GM12878 (cell line): ENCODE measurements at regions not wholly inside any gene's neighbourhood (a gene's known extent, or its start where the extent isn't known, plus 50 kb on each side); places are given as distances from the start of the nearest gene placed in this dataset.

ENCODE experiments used
- ATAC-seq: fragments of 200-7000 bp; cut with Tn5 transposase; 3 replicates; pipeline ENCODE4 v1.9.1; 2020; ENCODE audit warnings: mild to moderate bottlenecking, moderate library complexity
- BruUV-seq: library from RNA; stranded (reverse); fragments of 400-500 nt; replicated peaks from 2 replicates; lab custom pipeline; 2021; lab: Mats Ljungman, UMichigan
- CTCF ChIA-PET: fragments of 300-600 bp; sonication (Branson Sonifier 250); formaldehyde crosslinking; extraction: SDS; loops from one replicate; lab custom pipeline; 2021; ENCODE audit warnings: inconsistent platforms; lab: Yijun Ruan, JAX
- POLR2A ChIA-PET: fragments of 350-600 bp; formaldehyde crosslinking; extraction: SDS; loops from one replicate; lab custom pipeline; 2021; ENCODE audit warnings: inconsistent platforms; lab: Charles Lee
- RAD21 ChIA-PET: fragments of 300-600 bp; sonication (Branson Sonifier 250); formaldehyde crosslinking; loops from one replicate; lab custom pipeline; 2023; ENCODE audit warnings: antibody characterized with exemption; ENCODE audit not compliant: unreplicated experiment; lab: Charles Lee
- SMC1A ChIA-PET: fragments of 300-600 bp; sonication (Branson Sonifier 250); formaldehyde crosslinking; loops from one replicate; lab custom pipeline; 2023; ENCODE audit not compliant: unreplicated experiment, uncharacterized antibody; lab: Charles Lee
- DNase-seq: peaks from one replicate; pipeline ENCODE4 v3.0.0-alpha.2; 2011; ENCODE audit warnings: low read depth, low spot score
- FAIRE-seq: peaks from 3 replicates; lab custom pipeline; 2011; peaks lifted over from hg19 to GRCh38; lab: Jason Lieb, UNC
- H2AFZ ChIP-seq: 2 replicates; pipeline ENCODE4 v1.6.0; 2011; ENCODE audit warnings: low read depth, low read length, control low read depth; ENCODE audit not compliant: control insufficient read depth
- H3K27ac ChIP-seq: 2 replicates; pipeline ENCODE4 v1.5.1; 2011; ENCODE audit warnings: control low read depth; ENCODE audit not compliant: control insufficient read depth, insufficient read depth
- H3K27me3 ChIP-seq, 2 experiments: replicated peaks in 1 of 2; 2 replicates each; pipeline versions ENCODE4 v1.6.0 to v1.6.1; 2011; ENCODE audit warnings: low read length in 1 of 2; ENCODE audit not compliant: control insufficient read depth in 2 of 2, insufficient read depth in 2 of 2
- H3K36me3 ChIP-seq, 2 experiments: 2 replicates each; pipeline ENCODE4 v1.5.1; 2011; ENCODE audit warnings: low read length in 1 of 2; ENCODE audit not compliant: control insufficient read depth in 2 of 2, insufficient read depth in 2 of 2
- H3K4me1 ChIP-seq: 2 replicates; pipeline ENCODE4 v1.6.1; 2011; ENCODE audit warnings: mild to moderate bottlenecking, low read length, moderate library complexity, mixed read lengths; ENCODE audit not compliant: control insufficient read depth, insufficient read depth
- H3K4me2 ChIP-seq: 2 replicates; pipeline ENCODE4 v1.6.0; 2011; ENCODE audit warnings: control low read depth; ENCODE audit not compliant: control insufficient read depth, insufficient read depth
- H3K4me3 ChIP-seq: fragments of 200-600 bp; sonication (generic); 2 replicates; pipeline ENCODE4 v1.5.1; 2016
- H3K79me2 ChIP-seq: 2 replicates; pipeline ENCODE4 v1.6.0; 2011; ENCODE audit warnings: low read length; ENCODE audit not compliant: control insufficient read depth, insufficient read depth
- H3K9ac ChIP-seq: 2 replicates; pipeline ENCODE4 v1.8.0; 2011; ENCODE audit warnings: low read length, control low read depth, mixed read lengths; ENCODE audit not compliant: control insufficient read depth, insufficient read depth
- H3K9me3 ChIP-seq: replicated peaks from 3 replicates; pipeline ENCODE4 v1.5.1; 2011; ENCODE audit warnings: mild to moderate bottlenecking, low read length; ENCODE audit not compliant: control insufficient read depth, insufficient read depth
- H4K20me1 ChIP-seq: 2 replicates; pipeline ENCODE4 v1.6.0; 2011; ENCODE audit not compliant: control insufficient read depth, insufficient read depth
- BACH1 ChIP-seq: fragments of 450-650 bp; IDR thresholded peaks from 2 replicates; pipeline ENCODE4 v1.6.1; 2017; ENCODE audit warnings: mild to moderate bottlenecking, borderline replicate concordance
- HDAC2 ChIP-seq: fragments of 200-600 bp; sonication (generic); IDR thresholded peaks from 2 replicates; pipeline ENCODE4 v1.6.1; 2017
- POU2F2 ChIP-seq: IDR thresholded peaks from 3 replicates; pipeline ENCODE4 v1.6.1; 2011; ENCODE audit warnings: low read depth, mild to moderate bottlenecking, low read length, borderline replicate concordance
- RCOR1 ChIP-seq: conservative IDR thresholded peaks from 2 replicates; pipeline ENCODE4 v1.6.1; 2012; ENCODE audit warnings: low read depth, low read length, improper control_type of control experiment
- RUNX3 ChIP-seq: IDR thresholded peaks from 2 replicates; pipeline ENCODE4 v1.6.1; 2012; ENCODE audit warnings: low read length, inconsistent platforms
- SIX5 ChIP-seq: IDR thresholded peaks from 2 replicates; pipeline ENCODE4 v1.6.1; 2011; ENCODE audit warnings: mild to moderate bottlenecking, low read depth, low read length, moderate library complexity; ENCODE audit not compliant: severe bottlenecking
- STAT3 ChIP-seq: IDR thresholded peaks from 2 replicates; pipeline ENCODE4 v1.6.1; 2011; ENCODE audit warnings: low read depth, low read length, improper control_type of control experiment
- WGBS: methylation state at CpG from one replicate; pipeline ENCODE4 v1.1.6; 2016; ENCODE audit warnings: low lambda C conversion rate; ENCODE audit not compliant: insufficient replicate concordance, insufficient coverage; ENCODE audit errors: missing lambda C conversion rate; 5-methylcytosine and 5-hydroxymethylcytosine counted together
- in situ Hi-C: fragments of 300-500 bp; cut with MboI; formaldehyde crosslinking; loops from 9 replicates; pipeline ENCODE4 v1.14.3; 2018; ENCODE audit warnings: mixed read lengths
- intact Hi-C: fragments of 100-400 bp; cut with micrococcal nuclease; formaldehyde crosslinking; loops from one replicate; pipeline ENCODE4 v1.14.2; 2022; ENCODE audit not compliant: unreplicated experiment
- TF ChIP-seq, protein P1 (sequence below): fragments of 450-650 bp; IDR thresholded peaks from 2 replicates; pipeline ENCODE4 v1.6.1; 2014; ENCODE audit warnings: mild to moderate bottlenecking
- TF ChIP-seq, protein P2 (sequence below): IDR thresholded peaks from 2 replicates; pipeline ENCODE4 v1.6.1; 2011; ENCODE audit warnings: borderline replicate concordance, low read depth, mild to moderate bottlenecking, moderate library complexity, mixed read lengths, low read length; ENCODE audit not compliant: insufficient read depth; ENCODE audit errors: extremely low read length
- TF ChIP-seq, protein P3 (sequence below): fragments of 450-650 bp; IDR thresholded peaks from 2 replicates; pipeline ENCODE4 v1.6.1; 2016; ENCODE audit warnings: mild to moderate bottlenecking

DNA sequence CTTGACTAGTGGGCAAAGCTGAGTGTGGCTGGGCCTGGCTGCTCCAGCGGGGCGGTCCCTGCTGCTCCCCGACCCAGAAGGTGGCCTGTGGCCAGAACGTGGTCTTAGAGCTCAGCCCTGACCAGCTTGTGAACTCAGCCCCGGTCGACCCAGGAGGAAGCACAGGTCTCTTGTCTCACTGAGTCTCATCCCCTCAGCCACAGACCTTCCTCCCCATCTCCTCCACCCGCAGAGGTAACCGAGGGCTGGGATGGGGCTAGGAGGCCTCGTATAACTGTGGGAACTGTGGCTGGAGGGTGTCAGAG lies 546.2 kb upstream of the B3GAT1 start:
- no TSS peak for BruUV-seq
- no peak for FAIRE-seq
- CTCF ChIA-PET: no interaction called here
- Histone ChIP-seq H3K27ac (no peak overlapping the region), H3K36me3 (no peaks in the 10 kb centered on the region)
- no peak for TF ChIP-seq STAT3
- no peak for TF ChIP-seq BACH1
- TF ChIP-seq, protein P1, sequence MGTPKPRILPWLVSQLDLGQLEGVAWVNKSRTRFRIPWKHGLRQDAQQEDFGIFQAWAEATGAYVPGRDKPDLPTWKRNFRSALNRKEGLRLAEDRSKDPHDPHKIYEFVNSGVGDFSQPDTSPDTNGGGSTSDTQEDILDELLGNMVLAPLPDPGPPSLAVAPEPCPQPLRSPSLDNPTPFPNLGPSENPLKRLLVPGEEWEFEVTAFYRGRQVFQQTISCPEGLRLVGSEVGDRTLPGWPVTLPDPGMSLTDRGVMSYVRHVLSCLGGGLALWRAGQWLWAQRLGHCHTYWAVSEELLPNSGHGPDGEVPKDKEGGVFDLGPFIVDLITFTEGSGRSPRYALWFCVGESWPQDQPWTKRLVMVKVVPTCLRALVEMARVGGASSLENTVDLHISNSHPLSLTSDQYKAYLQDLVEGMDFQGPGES: no peak
- TF ChIP-seq, protein P2, sequence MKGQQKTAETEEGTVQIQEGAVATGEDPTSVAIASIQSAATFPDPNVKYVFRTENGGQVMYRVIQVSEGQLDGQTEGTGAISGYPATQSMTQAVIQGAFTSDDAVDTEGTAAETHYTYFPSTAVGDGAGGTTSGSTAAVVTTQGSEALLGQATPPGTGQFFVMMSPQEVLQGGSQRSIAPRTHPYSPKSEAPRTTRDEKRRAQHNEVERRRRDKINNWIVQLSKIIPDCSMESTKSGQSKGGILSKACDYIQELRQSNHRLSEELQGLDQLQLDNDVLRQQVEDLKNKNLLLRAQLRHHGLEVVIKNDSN: no peak
- no peak for TF ChIP-seq RUNX3
- no peak for TF ChIP-seq RCOR1
- no peak for TF ChIP-seq POU2F2
- TF ChIP-seq, protein P3, sequence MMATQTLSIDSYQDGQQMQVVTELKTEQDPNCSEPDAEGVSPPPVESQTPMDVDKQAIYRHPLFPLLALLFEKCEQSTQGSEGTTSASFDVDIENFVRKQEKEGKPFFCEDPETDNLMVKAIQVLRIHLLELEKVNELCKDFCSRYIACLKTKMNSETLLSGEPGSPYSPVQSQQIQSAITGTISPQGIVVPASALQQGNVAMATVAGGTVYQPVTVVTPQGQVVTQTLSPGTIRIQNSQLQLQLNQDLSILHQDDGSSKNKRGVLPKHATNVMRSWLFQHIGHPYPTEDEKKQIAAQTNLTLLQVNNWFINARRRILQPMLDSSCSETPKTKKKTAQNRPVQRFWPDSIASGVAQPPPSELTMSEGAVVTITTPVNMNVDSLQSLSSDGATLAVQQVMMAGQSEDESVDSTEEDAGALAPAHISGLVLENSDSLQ: no peak
- TF ChIP-seq HDAC2: no peak
- no peak for TF ChIP-seq SIX5
- TF ChIP-seq, all 136 proteins: peak for 0
- SMC1A ChIA-PET: no interaction called here
- no peaks in the 10 kb centered on the region for H3K79me2 ChIP-seq
- in situ Hi-C loops (no loop called here), intact Hi-C loops (no loop called here)
- no peak overlapping the region for H2AFZ ChIP-seq
- H3K9ac ChIP-seq: no peak overlapping the region
- POLR2A ChIA-PET: no interaction called here
- H3K4me1 ChIP-seq: no peaks in the 10 kb centered on the region
- WGBS: 11% methylated on average over 9 of the region's 9 CpGs
- H3K4me3 ChIP-seq: no peak overlapping the region
- ATAC-seq (no peak), DNase-seq (no peak)
- H3K9me3 ChIP-seq: no peaks in the 10 kb centered on the region
- H3K4me2 ChIP-seq: no peak overlapping the region
- RAD21 ChIA-PET: no interaction called here
- H4K20me1 ChIP-seq: no peaks in the 10 kb centered on the region
- no peaks in the 10 kb centered on the region for H3K27me3 ChIP-seq
